HEK293 (cell line): ENCODE measurements at regions not wholly inside any gene's neighbourhood (a gene's known extent, or its start where the extent isn't known, plus 50 kb on each side); places are given as distances from the start of the nearest gene placed in this dataset.

Experiments used
- SALL2 ChIP-seq: fragments of 450-650 bp; formaldehyde crosslinking; IDR thresholded peaks from 2 replicates; pipeline ENCODE4 v1.5.0; 2017; ENCODE audit warnings: missing biosample characterization, mild to moderate bottlenecking, missing genetic modification characterization, borderline replicate concordance
- SETDB1 ChIP-seq: IDR thresholded peaks from one replicate; pipeline ENCODE4 v1.6.1; 2017; ENCODE audit warnings: mild to moderate bottlenecking, low read length, moderate library complexity, mixed read lengths; ENCODE audit not compliant: insufficient read length
- ZFP3 ChIP-seq: fragments of 450-650 bp; formaldehyde crosslinking; IDR thresholded peaks from 2 replicates; pipeline ENCODE4 v1.5.1; 2016; ENCODE audit warnings: low read depth, missing biosample characterization, missing genetic modification characterization
- ZNF175 ChIP-seq: fragments of 450-650 bp; formaldehyde crosslinking; IDR thresholded peaks from 2 replicates; pipeline ENCODE4 v1.5.1; 2016; ENCODE audit warnings: missing biosample characterization, missing genetic modification characterization
- ZNF398 ChIP-seq: fragments of 450-650 bp; formaldehyde crosslinking; IDR thresholded peaks from 2 replicates; pipeline ENCODE4 v1.5.1; 2017; ENCODE audit warnings: missing biosample characterization, missing genetic modification characterization
- ZNF416 ChIP-seq: fragments of 450-650 bp; formaldehyde crosslinking; IDR thresholded peaks from 2 replicates; pipeline ENCODE4 v1.5.1; 2016; ENCODE audit warnings: missing biosample characterization, missing genetic modification characterization
- ZNF514 ChIP-seq: fragments of 450-650 bp; formaldehyde crosslinking; IDR thresholded peaks from 2 replicates; pipeline ENCODE4 v1.5.1; 2016; ENCODE audit warnings: missing biosample characterization, missing genetic modification characterization
- ZNF670 ChIP-seq: fragments of 450-650 bp; formaldehyde crosslinking; IDR thresholded peaks from 2 replicates; pipeline ENCODE4 v1.5.1; 2016; ENCODE audit warnings: missing biosample characterization, missing genetic modification characterization, low read depth
- ZNF830 ChIP-seq: fragments of 450-650 bp; IDR thresholded peaks from 2 replicates; pipeline ENCODE4 v1.5.0; 2018; ENCODE audit warnings: missing biosample characterization, missing genetic modification characterization, low read depth, mild to moderate bottlenecking, moderate library complexity
- TF ChIP-seq, protein P1 (sequence below): fragments of 450-650 bp; formaldehyde crosslinking; IDR thresholded peaks from 2 replicates; pipeline ENCODE4 v1.5.1; 2016; ENCODE audit warnings: missing biosample characterization, missing genetic modification characterization
- TF ChIP-seq, protein P2 (sequence below): fragments of 450-650 bp; IDR thresholded peaks from 2 replicates; pipeline ENCODE4 v1.5.1; 2018; ENCODE audit warnings: missing biosample characterization, mild to moderate bottlenecking, missing genetic modification characterization

GRCh38 chrX:109862433-109862832, 129.4 kb upstream of the ACSL4 start:
- TF ChIP-seq, protein P1, sequence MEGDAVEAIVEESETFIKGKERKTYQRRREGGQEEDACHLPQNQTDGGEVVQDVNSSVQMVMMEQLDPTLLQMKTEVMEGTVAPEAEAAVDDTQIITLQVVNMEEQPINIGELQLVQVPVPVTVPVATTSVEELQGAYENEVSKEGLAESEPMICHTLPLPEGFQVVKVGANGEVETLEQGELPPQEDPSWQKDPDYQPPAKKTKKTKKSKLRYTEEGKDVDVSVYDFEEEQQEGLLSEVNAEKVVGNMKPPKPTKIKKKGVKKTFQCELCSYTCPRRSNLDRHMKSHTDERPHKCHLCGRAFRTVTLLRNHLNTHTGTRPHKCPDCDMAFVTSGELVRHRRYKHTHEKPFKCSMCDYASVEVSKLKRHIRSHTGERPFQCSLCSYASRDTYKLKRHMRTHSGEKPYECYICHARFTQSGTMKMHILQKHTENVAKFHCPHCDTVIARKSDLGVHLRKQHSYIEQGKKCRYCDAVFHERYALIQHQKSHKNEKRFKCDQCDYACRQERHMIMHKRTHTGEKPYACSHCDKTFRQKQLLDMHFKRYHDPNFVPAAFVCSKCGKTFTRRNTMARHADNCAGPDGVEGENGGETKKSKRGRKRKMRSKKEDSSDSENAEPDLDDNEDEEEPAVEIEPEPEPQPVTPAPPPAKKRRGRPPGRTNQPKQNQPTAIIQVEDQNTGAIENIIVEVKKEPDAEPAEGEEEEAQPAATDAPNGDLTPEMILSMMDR (tag by site-specific recombination): no peak
- no peak for TF ChIP-seq SALL2 (tag by site-specific recombination)
- TF ChIP-seq ZNF514 (tag by site-specific recombination): no peak
- TF ChIP-seq SETDB1: no peak
- TF ChIP-seq ZNF416 (tag by site-specific recombination): no peak
- no peak for TF ChIP-seq ZNF398 (tag by site-specific recombination)
- TF ChIP-seq ZNF670 (tag by site-specific recombination): no peak
- TF ChIP-seq, protein P2, sequence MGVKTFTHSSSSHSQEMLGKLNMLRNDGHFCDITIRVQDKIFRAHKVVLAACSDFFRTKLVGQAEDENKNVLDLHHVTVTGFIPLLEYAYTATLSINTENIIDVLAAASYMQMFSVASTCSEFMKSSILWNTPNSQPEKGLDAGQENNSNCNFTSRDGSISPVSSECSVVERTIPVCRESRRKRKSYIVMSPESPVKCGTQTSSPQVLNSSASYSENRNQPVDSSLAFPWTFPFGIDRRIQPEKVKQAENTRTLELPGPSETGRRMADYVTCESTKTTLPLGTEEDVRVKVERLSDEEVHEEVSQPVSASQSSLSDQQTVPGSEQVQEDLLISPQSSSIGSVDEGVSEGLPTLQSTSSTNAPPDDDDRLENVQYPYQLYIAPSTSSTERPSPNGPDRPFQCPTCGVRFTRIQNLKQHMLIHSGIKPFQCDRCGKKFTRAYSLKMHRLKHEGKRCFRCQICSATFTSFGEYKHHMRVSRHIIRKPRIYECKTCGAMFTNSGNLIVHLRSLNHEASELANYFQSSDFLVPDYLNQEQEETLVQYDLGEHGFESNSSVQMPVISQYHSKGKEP: no peak
- no peak for TF ChIP-seq ZFP3 (tag by site-specific recombination)
- TF ChIP-seq ZNF830: no peak
- no peak for TF ChIP-seq ZNF175 (tag by site-specific recombination)
